ENCODE measurements at regions not wholly inside any gene's neighbourhood (a gene's known extent, or its start where the extent isn't known, plus 50 kb on each side); places are given as distances from the start of the nearest gene placed in this dataset.

GRCh38 chr2:104473546-104473945 is 380.4 kb upstream of the POU3F3 start:
- Histone ChIP-seq H3K4me3 (no peak overlapping the region), H3K9me3 (no peaks in the 10 kb centered on the region), H3K27me3 (no peaks in the 10 kb centered on the region), H3K27ac (no peak overlapping the region), H3K36me3 (no peaks in the 10 kb centered on the region), H3K4me1 (no peaks in the 10 kb centered on the region)
- DNase-seq (ENCODE audit: low spot score in 2 of 2), result no peak
- no peak for TF ChIP-seq EP300 (IDR thresholded peaks at IDR 0.05)
- TF ChIP-seq POLR2A (IDR thresholded peaks at IDR 0.05), result no peak
- no peak for TF ChIP-seq CTCF (IDR thresholded peaks at IDR 0.05)
- WGBS, 2 donors, result 78 to 84% methylated on average over 2 of the region's 2 CpGs

GRCh38 chr2:104474716-104475115 is 379.2 kb upstream of the POU3F3 start:
- DNase-seq (ENCODE audit: low spot score in 2 of 2), result no peak
- Histone ChIP-seq H3K4me1 (no peaks in the 10 kb centered on the region), H3K27ac (no peak overlapping the region), H3K27me3 (no peaks in the 10 kb centered on the region), H3K9me3 (no peaks in the 10 kb centered on the region), H3K4me3 (no peak overlapping the region), H3K36me3 (no peaks in the 10 kb centered on the region)
- no peak for TF ChIP-seq CTCF (IDR thresholded peaks at IDR 0.05)
- WGBS, 2 donors, result 64 to 70% methylated on average over 6 of the region's 6 CpGs

- Histone ChIP-seq H3K27me3 (no peaks in the 10 kb centered on the region), H3K36me3 (no peaks in the 10 kb centered on the region), H3K27ac (no peak overlapping the region), H3K4me3 (no peak overlapping the region), H3K9me3 (no peaks in the 10 kb centered on the region), H3K4me1 (no peaks in the 10 kb centered on the region)
- DNase-seq (ENCODE audit: low spot score in 2 of 2), result no peak
- 39 to 41% methylated on average over 3 of the region's 3 CpGs for WGBS, 2 donors
- TF ChIP-seq CTCF (IDR thresholded peaks at IDR 0.05) (no peak), POLR2A (IDR thresholded peaks at IDR 0.05) (no peak), EP300 (IDR thresholded peaks at IDR 0.05) (no peak)
These were observed 377.8 kb upstream of the POU3F3 start for GRCh38 chr2:104476075-104476474.

GRCh38 chr2:104476563-104476988 is 377.3 kb upstream of the POU3F3 start:
- no peak overlapping the region for H3K4me3 ChIP-seq
- no peaks in the 10 kb centered on the region for H3K27me3 ChIP-seq
- no peaks in the 10 kb centered on the region for H3K4me1 ChIP-seq
- no peaks in the 10 kb centered on the region for H3K36me3 ChIP-seq
- no peak for TF ChIP-seq EP300 (IDR thresholded peaks at IDR 0.05)
- no peak for TF ChIP-seq POLR2A (IDR thresholded peaks at IDR 0.05)
- no peak for TF ChIP-seq CTCF (IDR thresholded peaks at IDR 0.05)
- H3K9me3 ChIP-seq, result no peaks in the 10 kb centered on the region
- 51 to 55% methylated on average over 4 of the region's 4 CpGs for WGBS, 2 donors
- H3K27ac ChIP-seq, result no peak overlapping the region
- DNase-seq (ENCODE audit: low spot score in 2 of 2), result no peak

- Histone ChIP-seq H3K27me3 (no peaks in the 10 kb centered on the region), H3K27ac (no peak overlapping the region), H3K9me3 (no peaks in the 10 kb centered on the region), H3K36me3 (no peaks in the 10 kb centered on the region), H3K4me3 (no peak overlapping the region), H3K4me1 (no peaks in the 10 kb centered on the region)
- TF ChIP-seq EP300 (IDR thresholded peaks at IDR 0.05) (no peak), POLR2A (IDR thresholded peaks at IDR 0.05) (no peak), CTCF (IDR thresholded peaks at IDR 0.05) (no peak)
- no peak for DNase-seq (ENCODE audit: low spot score in 2 of 2)
- WGBS, 2 donors, result 76 to 83% methylated on average over 6 of the region's 6 CpGs
These were observed 372.6 kb upstream of the POU3F3 start for GRCh38 chr2:104481341-104481740.
